ENCODE measurements at regions not wholly inside any gene's neighbourhood (a gene's known extent, or its start where the extent isn't known, plus 50 kb on each side); places are given as distances from the start of the nearest gene placed in this dataset.

DNA sequence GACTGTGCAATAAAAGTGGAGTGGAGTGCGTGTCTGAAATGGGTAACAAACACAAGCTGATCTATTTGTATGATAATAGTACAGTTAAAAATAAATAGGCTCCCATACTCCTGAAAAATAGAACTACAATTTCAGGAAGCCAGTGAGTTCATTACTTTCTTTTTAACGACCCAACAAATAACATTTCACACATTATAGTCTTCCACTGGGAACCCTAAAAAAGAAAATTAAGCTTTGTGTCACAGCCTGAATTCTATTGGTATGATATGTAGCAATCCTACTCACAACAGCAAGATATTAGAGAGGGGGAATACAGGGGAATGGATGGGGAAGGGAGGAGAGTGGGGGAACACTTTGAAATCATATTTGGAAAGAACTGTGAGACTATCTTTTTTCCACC lies 156.9 kb upstream of the CNTN3 start:
- TF ChIP-seq POLR2AphosphoS5 (IDR thresholded peaks at IDR 0.05; ENCODE audit: low read depth, low read length) (no peak), TCF7L2 (IDR thresholded peaks at IDR 0.05; ENCODE audit: borderline replicate concordance, extremely low read depth, insufficient read depth, insufficient read length) (no peak), SP1 (IDR thresholded peaks at IDR 0.05; ENCODE audit: low read depth) (no peak), RAD21 (IDR thresholded peaks at IDR 0.05; ENCODE audit: low read depth) (no peak), POLR2A (IDR thresholded peaks at IDR 0.05; ENCODE audit: borderline replicate concordance, extremely low read depth, insufficient read depth, insufficient read length) (no peak)
- TF ChIP-seq, protein P1, sequence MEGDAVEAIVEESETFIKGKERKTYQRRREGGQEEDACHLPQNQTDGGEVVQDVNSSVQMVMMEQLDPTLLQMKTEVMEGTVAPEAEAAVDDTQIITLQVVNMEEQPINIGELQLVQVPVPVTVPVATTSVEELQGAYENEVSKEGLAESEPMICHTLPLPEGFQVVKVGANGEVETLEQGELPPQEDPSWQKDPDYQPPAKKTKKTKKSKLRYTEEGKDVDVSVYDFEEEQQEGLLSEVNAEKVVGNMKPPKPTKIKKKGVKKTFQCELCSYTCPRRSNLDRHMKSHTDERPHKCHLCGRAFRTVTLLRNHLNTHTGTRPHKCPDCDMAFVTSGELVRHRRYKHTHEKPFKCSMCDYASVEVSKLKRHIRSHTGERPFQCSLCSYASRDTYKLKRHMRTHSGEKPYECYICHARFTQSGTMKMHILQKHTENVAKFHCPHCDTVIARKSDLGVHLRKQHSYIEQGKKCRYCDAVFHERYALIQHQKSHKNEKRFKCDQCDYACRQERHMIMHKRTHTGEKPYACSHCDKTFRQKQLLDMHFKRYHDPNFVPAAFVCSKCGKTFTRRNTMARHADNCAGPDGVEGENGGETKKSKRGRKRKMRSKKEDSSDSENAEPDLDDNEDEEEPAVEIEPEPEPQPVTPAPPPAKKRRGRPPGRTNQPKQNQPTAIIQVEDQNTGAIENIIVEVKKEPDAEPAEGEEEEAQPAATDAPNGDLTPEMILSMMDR (IDR thresholded peaks at IDR 0.05 in 2 of 3, conservative IDR thresholded peaks at IDR 0.05 in 1 of 3; ENCODE audit: borderline replicate concordance in 1 of 3, insufficient read depth in 1 of 3, low read depth in 2 of 3, low read length in 2 of 3), result no peak
- TF ChIP-seq, protein P2, sequence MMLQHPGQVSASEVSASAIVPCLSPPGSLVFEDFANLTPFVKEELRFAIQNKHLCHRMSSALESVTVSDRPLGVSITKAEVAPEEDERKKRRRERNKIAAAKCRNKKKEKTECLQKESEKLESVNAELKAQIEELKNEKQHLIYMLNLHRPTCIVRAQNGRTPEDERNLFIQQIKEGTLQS (IDR thresholded peaks at IDR 0.05), result no peak
- TF ChIP-seq, protein P3, sequence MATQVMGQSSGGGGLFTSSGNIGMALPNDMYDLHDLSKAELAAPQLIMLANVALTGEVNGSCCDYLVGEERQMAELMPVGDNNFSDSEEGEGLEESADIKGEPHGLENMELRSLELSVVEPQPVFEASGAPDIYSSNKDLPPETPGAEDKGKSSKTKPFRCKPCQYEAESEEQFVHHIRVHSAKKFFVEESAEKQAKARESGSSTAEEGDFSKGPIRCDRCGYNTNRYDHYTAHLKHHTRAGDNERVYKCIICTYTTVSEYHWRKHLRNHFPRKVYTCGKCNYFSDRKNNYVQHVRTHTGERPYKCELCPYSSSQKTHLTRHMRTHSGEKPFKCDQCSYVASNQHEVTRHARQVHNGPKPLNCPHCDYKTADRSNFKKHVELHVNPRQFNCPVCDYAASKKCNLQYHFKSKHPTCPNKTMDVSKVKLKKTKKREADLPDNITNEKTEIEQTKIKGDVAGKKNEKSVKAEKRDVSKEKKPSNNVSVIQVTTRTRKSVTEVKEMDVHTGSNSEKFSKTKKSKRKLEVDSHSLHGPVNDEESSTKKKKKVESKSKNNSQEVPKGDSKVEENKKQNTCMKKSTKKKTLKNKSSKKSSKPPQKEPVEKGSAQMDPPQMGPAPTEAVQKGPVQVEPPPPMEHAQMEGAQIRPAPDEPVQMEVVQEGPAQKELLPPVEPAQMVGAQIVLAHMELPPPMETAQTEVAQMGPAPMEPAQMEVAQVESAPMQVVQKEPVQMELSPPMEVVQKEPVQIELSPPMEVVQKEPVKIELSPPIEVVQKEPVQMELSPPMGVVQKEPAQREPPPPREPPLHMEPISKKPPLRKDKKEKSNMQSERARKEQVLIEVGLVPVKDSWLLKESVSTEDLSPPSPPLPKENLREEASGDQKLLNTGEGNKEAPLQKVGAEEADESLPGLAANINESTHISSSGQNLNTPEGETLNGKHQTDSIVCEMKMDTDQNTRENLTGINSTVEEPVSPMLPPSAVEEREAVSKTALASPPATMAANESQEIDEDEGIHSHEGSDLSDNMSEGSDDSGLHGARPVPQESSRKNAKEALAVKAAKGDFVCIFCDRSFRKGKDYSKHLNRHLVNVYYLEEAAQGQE (IDR thresholded peaks at IDR 0.05; ENCODE audit: low read depth), result no peak
- no TSS peak for BruUV-seq (replicated peaks)
- Histone ChIP-seq H3K36me3 (ENCODE audit: control insufficient read depth in 1 of 2, insufficient read depth in 2 of 2, low read length in 2 of 2) (no peaks in the 10 kb centered on the region), H3K4me2 (ENCODE audit: low read length) (no peak overlapping the region), H3K9ac (ENCODE audit: low read length) (no peak overlapping the region), H3K27ac (ENCODE audit: low read depth, low read length) (no peak overlapping the region), H3K27me3 (ENCODE audit: insufficient read depth, low read length) (no peaks in the 10 kb centered on the region), H2AFZ (ENCODE audit: low read depth, low read length, poor library complexity, severe bottlenecking) (no peak overlapping the region), H3K9me2 (ENCODE audit: insufficient read depth) (no peaks in the 10 kb centered on the region), H3K9me3 (ENCODE audit: control insufficient read depth in 1 of 2, insufficient read depth in 1 of 2, low read depth in 1 of 2, low read length in 2 of 2) (peaks cover 3 to 35% of the 10 kb centered on the region in 2 experiments; a peak in 3 of 4 replicates), H3K4me1 (ENCODE audit: control insufficient read depth in 1 of 2, insufficient read depth in 2 of 2, low read length in 2 of 2) (no peaks in the 10 kb centered on the region), H3K4me3 (replicated peaks in 1 of 2; ENCODE audit: low read depth in 1 of 2, low read length in 2 of 2) (no peak overlapping the region), H3K79me2 (ENCODE audit: insufficient read depth, low read length) (no peaks in the 10 kb centered on the region), H4K20me1 (ENCODE audit: insufficient read depth) (no peaks in the 10 kb centered on the region)
- ATAC-seq (no peak), DNase-seq (ENCODE audit: low read depth, low spot score) (no peak)
- ChIA-PET CTCF (no interaction called here), POLR2A (no interaction called here), RAD21 (ENCODE audit: low non-redundant PET in 1 of 2, low total read pairs in 2 of 2, uncharacterized antibody in 2 of 2, unreplicated experiment in 2 of 2) (no interaction called here)
- intact Hi-C loops (cut with micrococcal nuclease), result no loop called here

Data from HCT116 (cell line).